Thyroid gland (tissue), 4 donors: ENCODE measurements at regions not wholly inside any gene's neighbourhood (a gene's known extent, or its start where the extent isn't known, plus 50 kb on each side); places are given as distances from the start of the nearest gene placed in this dataset.

Source experiments
- DNase-seq, 2 donors: peaks; one replicate each; pipeline ENCODE4 v3.0.0-alpha.2; 2019
- H3K27ac ChIP-seq, 3 donors: fragments of 200-600 bp; sonication (generic); 1 replicate in 2 of 3; 2 replicates in 1 of 3; pipeline ENCODE4 v1.5.1; 2016 to 2019; ENCODE audit warnings: mild to moderate bottlenecking in 1 of 3, moderate library complexity in 1 of 3
- H3K27me3 ChIP-seq: fragments of 200-600 bp; sonication (generic); one replicate; pipeline ENCODE4 v1.5.1; 2019
- H3K36me3 ChIP-seq, 2 donors: fragments of 200-600 bp; sonication (generic); one replicate each; pipeline ENCODE4 v1.5.1; 2016 to 2019
- H3K4me1 ChIP-seq, 2 donors: fragments of 200-600 bp; sonication (generic); one replicate each; pipeline ENCODE4 v1.5.1; 2017 to 2019
- H3K4me3 ChIP-seq, 3 donors: fragments of 200-600 bp; sonication (generic); replicated peaks in 1 of 3; 1 replicate in 2 of 3; 2 replicates in 1 of 3; pipeline ENCODE4 v1.5.1; 2016; ENCODE audit warnings: mild to moderate bottlenecking in 1 of 3
- H3K9me3 ChIP-seq: fragments of 200-600 bp; sonication (generic); one replicate; pipeline ENCODE4 v1.5.1; 2017
- CTCF ChIP-seq, 6 experiments: fragments of 200-600 bp in 3 of 6; fragments of 450-650 bp in 3 of 6; sonication (generic) in 3 of 6; IDR thresholded peaks; one replicate each; pipeline ENCODE4 v1.5.1; 2016 to 2019; ENCODE audit warnings: antibody characterized with exemption in 6 of 6, mild to moderate bottlenecking in 2 of 6, inconsistent platforms in 1 of 6, moderate library complexity in 1 of 6
- POLR2A ChIP-seq, 2 donors: fragments of 450-650 bp; IDR thresholded peaks; one replicate each; pipeline ENCODE4 v1.6.1; 2017; ENCODE audit warnings: antibody characterized with exemption in 2 of 2, mild to moderate bottlenecking in 2 of 2, moderate library complexity in 1 of 2
- WGBS, 2 donors: methylation state at CpG; one replicate each; pipeline ENCODE4 v1.1.5; 2017; 5-methylcytosine and 5-hydroxymethylcytosine counted together
- intact Hi-C: fragments of 100-400 bp; cut with DNase I; formaldehyde crosslinking; loops from one replicate; pipeline ENCODE4 v1.15.1; 2023

- WGBS, 2 donors: 75 to 82% methylated on average over 5 of the region's 5 CpGs
Measured at GRCh38 chr2:150182566-150183235, 304.8 kb downstream of the RND3 start.

GRCh38 chr2:150178591-150178990 lies 308.9 kb downstream of the RND3 start:
- intact Hi-C loops: no loop called here
- no peaks in the 10 kb centered on the region for H3K9me3 ChIP-seq
- H3K27ac ChIP-seq: no peak overlapping the region
- no peaks in the 10 kb centered on the region for H3K4me1 ChIP-seq
- no peak for DNase-seq
- H3K36me3 ChIP-seq: no peaks in the 10 kb centered on the region
- H3K4me3 ChIP-seq: no peak overlapping the region
- no peaks in the 10 kb centered on the region for H3K27me3 ChIP-seq
- TF ChIP-seq CTCF (IDR thresholded peaks at IDR 0.05) (no peak), POLR2A (IDR thresholded peaks at IDR 0.05) (no peak)

More at GRCh38 chr2:150182566-150183235, 304.8 kb downstream of the RND3 start:
- Histone ChIP-seq H3K36me3 (no peaks in the 10 kb centered on the region), H3K27ac (no peak overlapping the region), H3K27me3 (no peaks in the 10 kb centered on the region), H3K9me3 (no peaks in the 10 kb centered on the region), H3K4me3 (no peak overlapping the region), H3K4me1 (no peaks in the 10 kb centered on the region)
- TF ChIP-seq POLR2A (IDR thresholded peaks at IDR 0.05): no peak
- no peak for TF ChIP-seq CTCF (IDR thresholded peaks at IDR 0.05)
- intact Hi-C loops: no loop called here
- no peak for DNase-seq

- intact Hi-C loops: no loop called here
- Histone ChIP-seq H3K4me1 (no peaks in the 10 kb centered on the region), H3K27me3 (no peaks in the 10 kb centered on the region), H3K9me3 (no peaks in the 10 kb centered on the region), H3K36me3 (no peaks in the 10 kb centered on the region), H3K4me3 (no peak overlapping the region), H3K27ac (no peak overlapping the region)
- no peak for DNase-seq
- no peak for TF ChIP-seq POLR2A (IDR thresholded peaks at IDR 0.05)
- TF ChIP-seq CTCF (IDR thresholded peaks at IDR 0.05): no peak
- 44 to 90% methylated on average over 1 of the region's 1 CpG for WGBS, 2 donors
Measured at GRCh38 chr2:150174971-150175421, 312.5 kb downstream of the RND3 start.

GRCh38 chr2:150174056-150174805 lies 313.2 kb downstream of the RND3 start:
- intact Hi-C loops: no loop called here
- no peaks in the 10 kb centered on the region for H3K9me3 ChIP-seq
- no peaks in the 10 kb centered on the region for H3K36me3 ChIP-seq
- H3K4me1 ChIP-seq: no peaks in the 10 kb centered on the region
- no peak overlapping the region for H3K27ac ChIP-seq
- WGBS, 2 donors: 92 to 96% methylated on average over 2 of the region's 2 CpGs
- H3K27me3 ChIP-seq: no peaks in the 10 kb centered on the region
- no peak for DNase-seq
- TF ChIP-seq POLR2A (IDR thresholded peaks at IDR 0.05): no peak
- TF ChIP-seq CTCF (IDR thresholded peaks at IDR 0.05): no peak
- no peak overlapping the region for H3K4me3 ChIP-seq

- no peak overlapping the region for H3K4me3 ChIP-seq
- DNase-seq: no peak
- H3K9me3 ChIP-seq: no peaks in the 10 kb centered on the region
- no peak overlapping the region for H3K27ac ChIP-seq
- TF ChIP-seq CTCF (IDR thresholded peaks at IDR 0.05): no peak
- TF ChIP-seq POLR2A (IDR thresholded peaks at IDR 0.05): no peak
- intact Hi-C loops: no loop called here
- H3K36me3 ChIP-seq: no peaks in the 10 kb centered on the region
- 96 to 99% methylated on average over 23 to 43 of the region's 43 CpGs for WGBS, 2 donors
- H3K27me3 ChIP-seq: no peaks in the 10 kb centered on the region
- H3K4me1 ChIP-seq: peaks cover 0 to 2% of the 10 kb centered on the region in 2 donors
Measured at GRCh38 chr2:150171065-150171548, 316.4 kb downstream of the RND3 start.
